Natural killer cell (primary cell): ENCODE measurements at regions not wholly inside any gene's neighbourhood (a gene's known extent, or its start where the extent isn't known, plus 50 kb on each side); places are given as distances from the start of the nearest gene placed in this dataset.

Experiments
- ATAC-seq, 3 donors: fragments of 150-1000 bp in 2 of 3; fragments of 200-7000 bp in 1 of 3; cut with Tn5 transposase; 1 replicate in 1 of 3; 2 replicates in 2 of 3; pipeline ENCODE4 v1.10.0; 2021; ENCODE audit warnings: mild to moderate bottlenecking in 2 of 3, moderate library complexity in 2 of 3
- DNase-seq, 2 donors: peaks; one replicate each; pipeline versions ENCODE4 v3.0.0 to v3.0.0-alpha.2; 2013 to 2021; ENCODE audit warnings: mixed read lengths in 1 of 2
- H3K27ac ChIP-seq: one replicate; pipeline ENCODE4 v1.5.1; 2013; ENCODE audit warnings: mild to moderate bottlenecking, low read length
- H3K27me3 ChIP-seq: one replicate; pipeline ENCODE4 v1.6.1; 2013; ENCODE audit warnings: low read length; ENCODE audit not compliant: control insufficient read depth, insufficient read depth
- H3K36me3 ChIP-seq: one replicate; pipeline ENCODE4 v1.6.1; 2013; ENCODE audit warnings: low read length; ENCODE audit not compliant: control insufficient read depth, insufficient read depth
- H3K4me1 ChIP-seq: one replicate; pipeline ENCODE4 v1.6.1; 2013; ENCODE audit warnings: low read length; ENCODE audit not compliant: control insufficient read depth, insufficient read depth
- H3K4me3 ChIP-seq: one replicate; pipeline ENCODE4 v1.5.1; 2013; ENCODE audit warnings: low read length
- H3K9me3 ChIP-seq: one replicate; pipeline ENCODE4 v1.6.1; 2013; ENCODE audit warnings: low read length; ENCODE audit not compliant: control insufficient read depth, insufficient read depth
- H3K27ac Mint-ChIP-seq, 2 donors: one replicate each; pipeline ENCODE4 v1.8.0; 2022; ENCODE audit warnings: mild to moderate bottlenecking in 2 of 2, mixed read lengths in 2 of 2, moderate library complexity in 1 of 2
- H3K27me3 Mint-ChIP-seq, 2 donors: one replicate each; pipeline ENCODE4 v1.8.0; 2022; ENCODE audit warnings: low read depth in 2 of 2, mixed read lengths in 2 of 2
- H3K36me3 Mint-ChIP-seq: one replicate; pipeline ENCODE4 v1.8.0; 2022; ENCODE audit warnings: mixed read lengths
- H3K4me1 Mint-ChIP-seq, 2 donors: one replicate each; pipeline ENCODE4 v1.8.0; 2022; ENCODE audit warnings: mixed read lengths in 2 of 2
- H3K4me3 Mint-ChIP-seq: one replicate; pipeline ENCODE4 v1.8.0; 2022; ENCODE audit warnings: mild to moderate bottlenecking, moderate library complexity, mixed read lengths
- H3K9me3 Mint-ChIP-seq, 2 donors: one replicate each; pipeline ENCODE4 v1.8.0; 2022; ENCODE audit warnings: mixed read lengths in 2 of 2
- WGBS: methylation state at CpG from one replicate; pipeline ENCODE4 v1.1.7; 2013; ENCODE audit warnings: missing lambda C conversion rate; ENCODE audit not compliant: insufficient coverage; 5-methylcytosine and 5-hydroxymethylcytosine counted together
- intact Hi-C: fragments of 100-400 bp; cut with micrococcal nuclease; formaldehyde crosslinking; loops from one replicate; pipeline ENCODE4 v1.14.2; 2022
- TF ChIP-seq, protein P1 (sequence below): fragments of 200-600 bp; IDR thresholded peaks from one replicate; pipeline ENCODE4 v1.8.0; 2022; ENCODE audit warnings: antibody characterized with exemption

DNA sequence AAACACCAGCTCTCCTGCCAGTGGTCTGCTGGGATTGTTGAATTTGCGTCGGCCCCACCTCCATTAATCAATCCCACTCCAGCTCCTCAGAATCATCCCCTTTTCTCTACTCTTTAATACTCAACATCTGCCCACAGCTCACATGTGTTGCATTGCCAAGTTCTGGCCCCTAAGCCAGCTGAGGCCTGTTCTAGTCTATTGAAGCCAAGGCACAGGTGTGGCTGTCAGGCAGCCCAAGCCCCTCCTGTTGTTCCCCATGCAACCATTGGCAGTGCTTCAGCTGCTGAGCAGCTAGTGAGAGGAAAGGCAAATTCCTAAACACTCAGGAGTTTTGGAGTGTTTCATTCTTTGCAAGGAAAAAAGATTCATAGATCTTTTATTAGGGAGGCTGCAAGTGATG, 128.0 kb upstream of the NT5E start:
- H3K27ac Mint-ChIP-seq = no peak overlapping the region
- H3K27me3 ChIP-seq = no peaks in the 10 kb centered on the region
- H3K4me1 ChIP-seq = no peaks in the 10 kb centered on the region
- H3K4me1 Mint-ChIP-seq = no peaks in the 10 kb centered on the region
- intact Hi-C loops = no loop called here
- TF ChIP-seq, protein P1, sequence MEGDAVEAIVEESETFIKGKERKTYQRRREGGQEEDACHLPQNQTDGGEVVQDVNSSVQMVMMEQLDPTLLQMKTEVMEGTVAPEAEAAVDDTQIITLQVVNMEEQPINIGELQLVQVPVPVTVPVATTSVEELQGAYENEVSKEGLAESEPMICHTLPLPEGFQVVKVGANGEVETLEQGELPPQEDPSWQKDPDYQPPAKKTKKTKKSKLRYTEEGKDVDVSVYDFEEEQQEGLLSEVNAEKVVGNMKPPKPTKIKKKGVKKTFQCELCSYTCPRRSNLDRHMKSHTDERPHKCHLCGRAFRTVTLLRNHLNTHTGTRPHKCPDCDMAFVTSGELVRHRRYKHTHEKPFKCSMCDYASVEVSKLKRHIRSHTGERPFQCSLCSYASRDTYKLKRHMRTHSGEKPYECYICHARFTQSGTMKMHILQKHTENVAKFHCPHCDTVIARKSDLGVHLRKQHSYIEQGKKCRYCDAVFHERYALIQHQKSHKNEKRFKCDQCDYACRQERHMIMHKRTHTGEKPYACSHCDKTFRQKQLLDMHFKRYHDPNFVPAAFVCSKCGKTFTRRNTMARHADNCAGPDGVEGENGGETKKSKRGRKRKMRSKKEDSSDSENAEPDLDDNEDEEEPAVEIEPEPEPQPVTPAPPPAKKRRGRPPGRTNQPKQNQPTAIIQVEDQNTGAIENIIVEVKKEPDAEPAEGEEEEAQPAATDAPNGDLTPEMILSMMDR = no peak
- WGBS = 89% methylated on average over 2 of the region's 2 CpGs
- no peak overlapping the region for H3K4me3 ChIP-seq
- ATAC-seq (no peak), DNase-seq (no peak)
- peaks cover 0 to 3% of the 10 kb centered on the region in 2 donors for H3K9me3 Mint-ChIP-seq
- H3K9me3 ChIP-seq = peaks cover 7% of the 10 kb centered on the region
- no peaks in the 10 kb centered on the region for H3K36me3 Mint-ChIP-seq
- H3K27ac ChIP-seq = no peak overlapping the region
- H3K36me3 ChIP-seq = no peaks in the 10 kb centered on the region
- peaks cover 3 to 25% of the 10 kb centered on the region in 2 donors for H3K27me3 Mint-ChIP-seq
- no peak overlapping the region for H3K4me3 Mint-ChIP-seq

DNA sequence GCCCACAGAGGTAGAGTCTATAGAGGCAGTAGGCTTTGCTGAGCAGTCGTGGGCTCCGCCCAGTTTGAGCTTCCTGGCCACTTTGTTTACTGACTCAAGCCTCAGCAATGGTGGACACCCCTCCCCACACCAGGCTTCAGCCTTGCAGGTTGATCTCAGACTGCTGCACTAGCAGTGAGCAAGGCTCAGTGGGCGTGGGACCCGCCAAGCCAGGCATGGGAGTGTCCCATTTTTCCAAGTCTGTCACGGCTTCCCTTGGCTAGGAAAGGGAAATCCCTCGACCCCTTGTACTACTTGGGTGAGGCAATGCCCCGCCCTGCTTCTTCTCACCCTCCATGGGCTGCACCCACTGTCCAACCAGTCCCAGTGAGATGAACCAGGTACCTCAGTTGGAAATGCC, 135.3 kb upstream of the NT5E start:
- H3K4me1 Mint-ChIP-seq = no peaks in the 10 kb centered on the region
- TF ChIP-seq, protein P1 = no peak
- H3K36me3 Mint-ChIP-seq = no peaks in the 10 kb centered on the region
- H3K27ac ChIP-seq = no peak overlapping the region
- no peaks in the 10 kb centered on the region for H3K4me1 ChIP-seq
- peaks cover 0 to 3% of the 10 kb centered on the region in 2 donors for H3K27me3 Mint-ChIP-seq
- ATAC-seq (no peak), DNase-seq (no peak)
- 82% methylated on average over 7 of the region's 7 CpGs for WGBS
- no peaks in the 10 kb centered on the region for H3K27me3 ChIP-seq
- no peak overlapping the region for H3K27ac Mint-ChIP-seq
- no peak overlapping the region for H3K4me3 Mint-ChIP-seq
- intact Hi-C loops = no loop called here
- peaks cover 0 to 3% of the 10 kb centered on the region in 2 donors for H3K9me3 Mint-ChIP-seq
- H3K36me3 ChIP-seq = no peaks in the 10 kb centered on the region
- H3K9me3 ChIP-seq = peaks cover 7% of the 10 kb centered on the region
- no peak overlapping the region for H3K4me3 ChIP-seq

- Mint-ChIP-seq H3K4me3 (no peak overlapping the region), H3K36me3 (no peaks in the 10 kb centered on the region), H3K9me3 (peaks cover 2 to 3% of the 10 kb centered on the region in 2 donors), H3K27ac (no peak overlapping the region), H3K27me3 (peaks cover 0 to 4% of the 10 kb centered on the region in 2 donors), H3K4me1 (no peaks in the 10 kb centered on the region)
- Histone ChIP-seq H3K27ac (no peak overlapping the region), H3K4me3 (no peak overlapping the region), H3K27me3 (no peaks in the 10 kb centered on the region), H3K9me3 (no peaks in the 10 kb centered on the region), H3K4me1 (no peaks in the 10 kb centered on the region), H3K36me3 (no peaks in the 10 kb centered on the region)
- WGBS = 50% methylated on average over 3 of the region's 3 CpGs
- intact Hi-C loops = no loop called here
- DNase-seq (no peak), ATAC-seq (no peak)
- TF ChIP-seq, protein P1 = no peak
Measured at GRCh38 chr6:85300581-85300980, 149.3 kb upstream of the NT5E start.

- Histone ChIP-seq H3K27ac (no peak overlapping the region), H3K9me3 (no peaks in the 10 kb centered on the region), H3K36me3 (no peaks in the 10 kb centered on the region), H3K4me1 (no peaks in the 10 kb centered on the region), H3K4me3 (no peak overlapping the region), H3K27me3 (no peaks in the 10 kb centered on the region)
- no peaks in the 10 kb centered on the region for H3K36me3 Mint-ChIP-seq
- peaks cover 0 to 7% of the 10 kb centered on the region in 2 donors for H3K27me3 Mint-ChIP-seq
- TF ChIP-seq, protein P1 = no peak
- H3K4me1 Mint-ChIP-seq = no peaks in the 10 kb centered on the region
- intact Hi-C loops = no loop called here
- H3K4me3 Mint-ChIP-seq = no peak overlapping the region
- ATAC-seq (no peak), DNase-seq (no peak)
- 72% methylated on average over 3 of the region's 3 CpGs for WGBS
- peaks cover 0 to 2% of the 10 kb centered on the region in 2 donors for H3K9me3 Mint-ChIP-seq
- H3K27ac Mint-ChIP-seq = no peak overlapping the region
Measured at GRCh38 chr6:85298553-85298952, 151.3 kb upstream of the NT5E start.
